Fibroblast of mammary gland (primary cell): ENCODE measurements at regions not wholly inside any gene's neighbourhood (a gene's known extent, or its start where the extent isn't known, plus 50 kb on each side); places are given as distances from the start of the nearest gene placed in this dataset.

Experiments
- DNase-seq: peaks from one replicate; pipeline ENCODE4 v3.0.0-alpha.2; 2010; ENCODE audit warnings: low read depth
- H3K4me3 ChIP-seq: 2 replicates; pipeline ENCODE4 v1.5.1; 2011; ENCODE audit warnings: low read depth, mild to moderate bottlenecking, low read length, moderate library complexity; ENCODE audit not compliant: control insufficient read depth
- TF ChIP-seq, protein P1 (sequence below): conservative IDR thresholded peaks from 2 replicates; pipeline ENCODE4 v1.5.1; 2011; ENCODE audit warnings: low read depth, low read length, inconsistent platforms; ENCODE audit not compliant: control insufficient read depth, insufficient read depth

DNA sequence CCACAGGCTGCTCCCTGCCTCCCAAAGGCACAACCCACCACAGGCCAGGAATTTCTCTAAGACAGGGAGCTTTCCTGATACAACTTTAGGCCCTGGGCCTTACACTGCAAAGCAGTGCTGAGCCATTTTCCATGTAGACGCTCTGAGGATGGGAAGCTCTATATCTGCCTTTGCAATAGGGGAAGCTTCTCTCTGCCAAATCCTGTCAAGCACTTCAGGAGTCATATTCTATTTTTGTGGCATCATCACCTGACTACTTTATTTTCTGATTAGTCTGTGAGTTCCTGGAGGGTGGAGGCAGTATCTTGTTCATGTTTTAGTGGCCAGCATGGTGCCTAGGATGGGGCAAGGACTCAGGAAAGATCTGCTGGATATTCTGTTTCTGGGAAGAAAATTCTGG, 382.0 kb downstream of the ZNF536 start:
- H3K4me3 ChIP-seq: no peak overlapping the region
- TF ChIP-seq, protein P1, sequence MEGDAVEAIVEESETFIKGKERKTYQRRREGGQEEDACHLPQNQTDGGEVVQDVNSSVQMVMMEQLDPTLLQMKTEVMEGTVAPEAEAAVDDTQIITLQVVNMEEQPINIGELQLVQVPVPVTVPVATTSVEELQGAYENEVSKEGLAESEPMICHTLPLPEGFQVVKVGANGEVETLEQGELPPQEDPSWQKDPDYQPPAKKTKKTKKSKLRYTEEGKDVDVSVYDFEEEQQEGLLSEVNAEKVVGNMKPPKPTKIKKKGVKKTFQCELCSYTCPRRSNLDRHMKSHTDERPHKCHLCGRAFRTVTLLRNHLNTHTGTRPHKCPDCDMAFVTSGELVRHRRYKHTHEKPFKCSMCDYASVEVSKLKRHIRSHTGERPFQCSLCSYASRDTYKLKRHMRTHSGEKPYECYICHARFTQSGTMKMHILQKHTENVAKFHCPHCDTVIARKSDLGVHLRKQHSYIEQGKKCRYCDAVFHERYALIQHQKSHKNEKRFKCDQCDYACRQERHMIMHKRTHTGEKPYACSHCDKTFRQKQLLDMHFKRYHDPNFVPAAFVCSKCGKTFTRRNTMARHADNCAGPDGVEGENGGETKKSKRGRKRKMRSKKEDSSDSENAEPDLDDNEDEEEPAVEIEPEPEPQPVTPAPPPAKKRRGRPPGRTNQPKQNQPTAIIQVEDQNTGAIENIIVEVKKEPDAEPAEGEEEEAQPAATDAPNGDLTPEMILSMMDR: no peak
- DNase-seq: no peak

DNA sequence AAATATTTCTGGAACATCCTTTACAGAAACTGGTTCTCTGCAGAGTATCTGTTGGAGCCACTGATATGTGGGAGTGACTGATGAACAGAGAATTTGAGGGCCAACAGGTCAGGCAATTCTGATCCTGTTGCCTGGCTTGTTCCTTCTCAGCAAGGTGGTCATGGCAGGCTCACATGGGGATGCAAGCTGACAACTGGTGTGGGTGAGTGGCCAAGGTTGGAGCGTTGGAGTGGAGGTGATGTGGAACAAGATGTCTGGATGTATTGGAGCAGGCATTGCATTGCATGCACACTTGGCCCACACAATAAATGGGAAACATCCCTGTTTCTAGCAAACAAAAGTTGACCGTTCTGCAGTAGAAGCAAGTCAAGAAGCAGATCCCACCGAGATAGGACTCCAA, 380.7 kb downstream of the ZNF536 start:
- DNase-seq: no peak
- H3K4me3 ChIP-seq: no peak overlapping the region
- TF ChIP-seq, protein P1: no peak

DNA sequence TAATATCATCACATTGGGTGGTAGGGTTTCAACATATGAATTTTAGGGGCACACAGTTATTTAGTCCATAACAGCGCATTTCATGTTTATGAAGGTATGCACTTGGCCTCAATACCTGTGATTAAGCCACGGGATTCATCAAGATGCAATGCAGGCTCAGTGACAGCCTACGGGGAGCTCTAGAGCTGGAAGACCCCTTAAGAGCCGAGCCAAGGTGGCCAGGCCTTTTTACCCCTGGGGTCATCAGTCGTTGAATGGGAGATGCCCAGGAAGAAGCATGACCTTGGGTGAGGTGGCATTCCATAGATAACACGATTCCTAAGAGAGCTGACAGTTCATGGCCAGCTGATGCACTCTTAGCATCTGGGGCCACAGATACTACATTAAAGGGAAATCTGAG, 380.0 kb downstream of the ZNF536 start:
- no peak for DNase-seq
- no peak overlapping the region for H3K4me3 ChIP-seq
- TF ChIP-seq, protein P1: no peak

DNA sequence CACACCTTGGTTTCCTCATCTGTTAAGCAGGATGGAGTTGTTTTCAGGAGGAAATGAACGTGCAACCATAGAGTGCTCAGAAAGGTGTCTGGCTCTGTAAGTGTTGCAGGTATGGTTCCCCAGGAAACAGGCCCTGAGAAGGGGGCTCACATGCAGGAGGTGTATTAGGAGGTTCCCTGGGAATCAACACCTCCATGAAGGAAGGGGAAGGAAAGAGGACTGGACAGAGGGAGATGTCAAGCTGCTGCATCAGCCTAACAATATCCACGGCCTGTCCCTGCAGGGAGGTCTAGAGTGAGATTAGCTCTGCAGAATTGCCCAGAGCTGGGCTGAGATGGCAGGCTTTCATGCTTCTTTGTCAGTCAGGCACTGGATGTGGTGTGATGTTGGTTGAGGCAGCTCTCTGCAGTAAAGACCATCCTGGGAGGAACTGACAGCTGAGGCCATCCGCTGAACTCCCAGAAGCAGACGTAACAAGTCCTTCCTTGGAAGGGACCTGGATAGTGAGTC, 373.3 kb downstream of the ZNF536 start:
- TF ChIP-seq, protein P1: no peak
- H3K4me3 ChIP-seq: no peak overlapping the region
- no peak for DNase-seq

DNA sequence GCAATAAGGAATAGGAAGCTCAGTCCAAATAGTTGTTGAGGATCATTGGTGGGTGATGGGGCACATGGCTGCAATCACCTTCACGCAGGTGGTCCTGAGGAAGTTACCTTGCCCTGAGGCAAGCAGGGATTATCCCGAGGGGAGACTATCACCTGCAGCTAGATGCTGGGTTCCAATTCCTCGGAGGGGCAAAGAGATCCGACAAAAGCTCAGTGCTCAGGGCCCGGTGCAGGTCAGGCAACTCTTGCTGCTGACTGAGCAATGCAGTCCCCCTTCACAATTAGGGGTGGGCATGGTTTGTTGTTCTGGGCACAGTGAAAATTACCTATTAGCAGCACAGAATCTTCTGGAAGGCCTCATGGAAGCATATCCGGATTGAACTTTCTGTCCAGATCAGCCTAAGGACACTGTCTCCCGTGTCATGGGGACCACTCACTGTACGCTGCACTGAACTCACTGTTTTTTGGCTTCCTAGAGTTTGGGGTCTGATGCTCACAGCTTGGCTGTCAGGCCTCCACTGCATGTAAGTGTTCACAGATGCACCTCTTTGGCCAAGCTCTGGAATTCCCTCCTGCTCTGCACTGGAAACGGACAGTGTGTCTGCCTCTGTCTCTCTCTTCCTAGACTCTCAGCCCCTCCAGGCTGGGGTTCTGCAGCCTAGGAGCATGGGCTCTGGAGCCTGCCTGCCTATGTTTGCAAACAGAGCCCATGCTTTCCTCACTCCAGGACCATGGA, 372.7 kb downstream of the ZNF536 start:
- H3K4me3 ChIP-seq: no peak overlapping the region
- no peak for DNase-seq
- TF ChIP-seq, protein P1: no peak

DNA sequence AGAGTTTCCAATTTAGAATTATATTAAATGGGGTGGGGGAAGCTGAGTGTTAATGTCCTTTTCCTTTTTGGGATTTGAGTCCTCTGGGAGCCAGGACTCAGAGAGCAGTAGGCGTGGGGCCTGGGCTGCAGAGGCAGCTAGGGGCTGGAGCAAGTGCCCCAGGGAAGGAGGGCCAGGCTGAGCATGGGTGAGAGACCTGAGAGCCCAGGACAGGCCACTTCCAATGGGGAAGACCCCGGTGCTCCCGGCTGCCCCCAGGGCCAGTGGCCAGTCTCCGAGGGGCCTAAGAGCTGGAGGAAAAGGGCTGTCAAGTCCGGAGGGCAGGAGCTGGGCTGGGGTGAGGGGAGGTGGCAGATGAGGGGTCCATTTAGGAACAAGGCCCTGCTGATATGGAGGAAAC, 371.5 kb downstream of the ZNF536 start:
- TF ChIP-seq, protein P1: no peak
- DNase-seq: no peak
- no peak overlapping the region for H3K4me3 ChIP-seq
